ENCODE measurements at regions not wholly inside any gene's neighbourhood (a gene's known extent, or its start where the extent isn't known, plus 50 kb on each side); places are given as distances from the start of the nearest gene placed in this dataset.

DNA sequence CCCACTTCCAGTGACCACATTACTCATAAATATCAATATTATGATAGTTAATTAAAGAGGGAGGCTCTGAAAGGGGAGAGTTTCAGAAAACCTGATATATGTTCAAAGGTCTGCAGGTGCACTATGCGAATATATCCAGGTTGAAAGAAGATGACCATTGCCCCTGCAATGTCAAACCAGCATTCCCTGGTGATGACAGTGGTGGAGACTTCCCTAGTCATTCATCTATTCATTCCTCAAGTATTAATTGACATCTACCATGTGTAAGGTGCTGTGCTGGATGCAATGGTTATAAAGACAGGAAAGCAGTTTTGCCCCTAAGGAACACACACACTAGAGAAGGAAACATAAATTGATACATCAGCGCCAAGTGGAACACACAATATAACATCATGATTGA lies 588.3 kb upstream of the KCNMB2 start:
- TF ChIP-seq, protein P1, sequence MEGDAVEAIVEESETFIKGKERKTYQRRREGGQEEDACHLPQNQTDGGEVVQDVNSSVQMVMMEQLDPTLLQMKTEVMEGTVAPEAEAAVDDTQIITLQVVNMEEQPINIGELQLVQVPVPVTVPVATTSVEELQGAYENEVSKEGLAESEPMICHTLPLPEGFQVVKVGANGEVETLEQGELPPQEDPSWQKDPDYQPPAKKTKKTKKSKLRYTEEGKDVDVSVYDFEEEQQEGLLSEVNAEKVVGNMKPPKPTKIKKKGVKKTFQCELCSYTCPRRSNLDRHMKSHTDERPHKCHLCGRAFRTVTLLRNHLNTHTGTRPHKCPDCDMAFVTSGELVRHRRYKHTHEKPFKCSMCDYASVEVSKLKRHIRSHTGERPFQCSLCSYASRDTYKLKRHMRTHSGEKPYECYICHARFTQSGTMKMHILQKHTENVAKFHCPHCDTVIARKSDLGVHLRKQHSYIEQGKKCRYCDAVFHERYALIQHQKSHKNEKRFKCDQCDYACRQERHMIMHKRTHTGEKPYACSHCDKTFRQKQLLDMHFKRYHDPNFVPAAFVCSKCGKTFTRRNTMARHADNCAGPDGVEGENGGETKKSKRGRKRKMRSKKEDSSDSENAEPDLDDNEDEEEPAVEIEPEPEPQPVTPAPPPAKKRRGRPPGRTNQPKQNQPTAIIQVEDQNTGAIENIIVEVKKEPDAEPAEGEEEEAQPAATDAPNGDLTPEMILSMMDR (IDR thresholded peaks at IDR 0.05): no peak
- TF ChIP-seq POLR2A (IDR thresholded peaks at IDR 0.05; ENCODE audit: low read depth) (no peak), EP300 (IDR thresholded peaks at IDR 0.05) (no peak)
